Renal pelvis (tissue), 1 donor: ENCODE measurements at regions not wholly inside any gene's neighbourhood (a gene's known extent, or its start where the extent isn't known, plus 50 kb on each side); places are given as distances from the start of the nearest gene placed in this dataset.

ENCODE experiments used
- DNase-seq: peaks from one replicate; pipeline ENCODE4 v3.0.0-alpha.2; 2013

DNA sequence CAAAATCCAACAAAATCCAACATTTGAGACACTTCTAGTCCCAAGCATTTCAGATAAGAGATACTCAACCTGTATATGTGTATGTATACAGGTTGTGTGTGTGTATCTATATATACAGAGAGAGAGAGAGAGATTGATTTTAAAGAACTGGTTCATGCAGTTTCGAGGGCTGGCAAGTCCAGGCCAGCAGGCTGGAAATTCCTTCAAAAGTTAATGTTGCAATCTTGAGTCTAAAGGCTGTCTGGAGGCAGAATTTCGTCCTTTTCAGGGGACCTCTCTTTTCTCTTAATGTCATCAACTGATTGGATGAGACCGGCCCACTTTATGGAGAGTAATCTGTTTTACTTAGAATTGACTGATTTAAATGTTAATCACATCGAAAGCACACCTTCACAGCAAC lies 199.6 kb upstream of the IL12A start:
- DNase-seq, result no peak

DNA sequence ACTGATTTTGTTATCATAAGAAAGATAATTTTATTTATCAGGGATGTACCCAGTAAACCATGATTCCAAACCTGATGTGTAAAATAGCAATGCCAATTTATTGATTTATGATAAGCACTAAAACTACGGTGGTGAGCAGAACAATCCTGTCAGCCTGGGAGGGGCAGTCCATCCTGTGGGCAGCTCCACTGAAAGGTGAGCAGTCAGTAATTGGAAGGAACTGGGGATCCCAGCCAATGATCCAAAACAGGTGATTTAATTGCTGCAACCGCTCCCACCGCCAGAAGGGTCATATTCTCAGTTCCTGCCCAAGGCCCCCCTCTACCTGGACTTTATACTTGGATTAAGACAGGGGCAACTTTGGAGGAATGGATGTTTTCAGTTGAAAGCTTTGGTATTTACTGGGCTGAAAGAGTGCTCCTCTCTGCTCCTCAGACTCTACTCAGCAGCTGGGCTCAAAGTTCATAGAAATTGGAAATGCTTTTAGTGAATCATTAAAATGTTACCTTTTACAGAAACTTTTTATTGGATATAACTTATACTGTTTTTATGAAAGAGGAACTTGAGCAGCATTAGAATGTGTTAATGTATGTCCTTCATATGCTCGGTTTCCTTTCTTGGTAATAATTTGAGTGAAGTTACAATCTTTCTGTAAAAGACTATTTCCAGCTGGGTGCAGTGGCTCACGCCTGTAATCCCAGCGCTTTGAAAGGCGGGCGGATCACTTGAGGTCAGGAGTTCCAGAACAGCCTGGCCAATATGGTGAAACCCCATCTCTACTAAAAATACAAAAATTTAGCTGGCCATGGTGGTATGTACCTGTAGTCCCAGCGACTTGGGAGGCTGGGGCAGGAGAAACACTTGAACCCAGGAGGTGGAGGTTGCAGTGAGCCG lies 198.6 kb upstream of the IL12A start:
- no peak for DNase-seq

DNA sequence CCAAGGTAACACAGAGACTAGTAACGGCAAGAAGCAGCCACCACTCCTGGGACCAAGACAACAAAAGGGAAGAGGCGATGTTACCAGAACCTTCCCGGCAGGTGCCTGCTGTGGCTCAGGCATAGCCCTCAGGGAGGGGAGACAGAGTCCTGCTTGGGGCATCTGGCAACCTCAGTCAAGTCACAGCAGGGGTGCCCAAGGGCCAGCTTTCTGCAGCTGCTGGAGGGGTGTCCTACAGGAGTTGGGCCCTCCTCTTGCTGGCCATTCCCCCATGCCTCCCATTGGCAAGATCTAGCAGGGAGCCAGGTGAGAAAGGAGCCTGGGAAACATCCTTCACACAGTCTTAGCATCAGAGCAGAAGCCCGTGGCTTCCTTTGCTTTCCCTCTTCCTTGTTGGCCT lies 197.3 kb upstream of the IL12A start:
- DNase-seq, result no peak

DNA sequence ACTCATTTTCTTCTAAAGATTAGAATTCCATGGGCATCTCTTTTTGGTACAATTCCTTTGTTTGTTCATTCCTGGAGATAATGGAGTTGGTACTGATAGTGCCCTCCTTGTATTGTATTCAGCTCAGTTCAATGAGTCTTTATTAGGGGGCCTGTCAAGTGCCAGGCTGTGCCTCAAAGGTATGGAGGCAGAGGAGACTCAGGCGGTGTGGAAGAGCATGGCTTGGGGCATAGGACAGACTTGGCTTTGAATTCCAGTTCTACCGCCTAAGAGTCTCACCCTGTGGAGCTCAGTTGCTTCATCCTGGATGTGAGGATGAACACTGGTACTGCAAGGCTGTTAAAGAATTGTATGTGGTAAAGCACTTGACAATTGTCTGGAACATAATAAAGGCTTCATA lies 196.6 kb upstream of the IL12A start:
- no peak for DNase-seq

DNA sequence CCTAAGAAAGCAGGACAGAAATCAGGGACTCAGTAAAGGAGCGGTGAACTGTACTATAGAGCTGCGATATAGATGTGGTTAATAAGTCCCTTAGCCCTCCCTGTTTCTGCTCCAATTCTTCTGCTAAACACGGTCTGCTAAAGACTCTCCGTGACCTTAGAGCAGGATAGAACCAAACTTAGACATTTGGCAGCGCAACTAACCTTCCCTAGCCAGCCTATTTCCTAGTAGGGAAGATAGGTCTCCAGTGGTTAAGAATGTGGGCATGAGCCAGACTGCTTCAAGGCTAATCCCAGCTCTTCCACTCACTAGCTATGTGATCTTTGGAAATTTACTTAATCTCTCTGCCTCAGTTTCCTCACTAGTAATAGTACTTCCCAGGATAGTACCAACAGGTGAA lies 193.6 kb upstream of the IL12A start:
- DNase-seq, result no peak

DNA sequence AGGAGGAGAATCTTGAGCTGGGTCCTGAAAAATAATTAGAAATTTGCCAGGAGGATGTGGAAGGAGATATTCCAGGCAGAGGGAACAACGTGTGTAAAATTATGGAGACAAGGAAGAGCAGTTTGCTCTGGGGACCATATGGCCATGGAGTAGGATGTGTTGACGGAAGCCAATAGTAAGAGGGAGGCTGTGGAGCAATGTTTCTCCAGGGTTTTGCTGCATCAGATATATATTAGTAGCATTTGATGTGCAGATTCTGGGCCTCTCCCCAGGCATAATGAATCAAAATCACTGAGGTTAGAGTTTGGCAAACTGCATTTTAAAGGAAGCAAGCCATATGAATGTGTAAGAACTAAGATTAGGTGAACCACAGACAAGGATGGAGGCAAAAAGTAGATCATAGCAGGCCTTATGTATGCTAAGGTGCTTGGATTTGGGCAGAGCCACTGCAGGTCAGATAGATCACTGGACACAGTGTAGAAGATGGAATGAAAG lies 192.9 kb upstream of the IL12A start:
- DNase-seq, result no peak

DNA sequence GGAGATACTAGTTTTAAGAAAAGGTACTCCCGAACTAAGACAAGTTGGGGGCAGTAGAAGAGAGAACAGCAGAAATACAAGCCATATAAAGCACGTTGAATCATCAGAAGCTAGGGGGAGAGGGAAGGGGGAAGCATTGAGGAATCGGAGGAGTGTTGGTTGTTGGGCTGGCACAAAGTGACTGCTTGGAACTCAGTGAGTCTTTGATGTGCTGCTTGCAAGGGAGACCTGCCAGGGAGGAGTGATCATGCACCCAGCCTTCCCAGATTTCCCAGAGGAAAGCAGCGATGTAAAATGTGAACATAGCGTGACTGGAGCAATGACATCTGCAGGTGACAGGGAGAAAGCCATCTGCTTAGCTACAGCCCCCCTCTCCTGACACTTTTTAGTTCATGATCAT lies 192.4 kb upstream of the IL12A start:
- no peak for DNase-seq

DNA sequence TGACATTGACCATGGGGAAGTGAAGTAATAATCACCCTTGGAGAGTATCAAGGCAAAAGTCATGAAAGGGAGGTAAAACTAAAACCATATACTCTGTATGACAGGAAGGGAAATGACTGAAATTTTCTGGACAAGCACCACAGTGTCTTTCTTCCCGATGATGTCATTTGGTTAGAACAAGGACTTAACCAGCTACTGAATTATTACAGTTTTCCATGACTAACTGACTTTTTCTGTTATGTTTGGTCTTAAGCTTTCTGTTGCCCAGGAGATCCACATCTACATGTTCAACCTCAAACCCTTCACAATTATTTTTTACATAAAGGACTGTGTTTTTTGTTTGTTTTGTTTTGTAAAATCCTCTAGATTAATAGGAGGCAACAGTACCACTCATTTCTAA lies 191.9 kb upstream of the IL12A start:
- DNase-seq, result no peak

DNA sequence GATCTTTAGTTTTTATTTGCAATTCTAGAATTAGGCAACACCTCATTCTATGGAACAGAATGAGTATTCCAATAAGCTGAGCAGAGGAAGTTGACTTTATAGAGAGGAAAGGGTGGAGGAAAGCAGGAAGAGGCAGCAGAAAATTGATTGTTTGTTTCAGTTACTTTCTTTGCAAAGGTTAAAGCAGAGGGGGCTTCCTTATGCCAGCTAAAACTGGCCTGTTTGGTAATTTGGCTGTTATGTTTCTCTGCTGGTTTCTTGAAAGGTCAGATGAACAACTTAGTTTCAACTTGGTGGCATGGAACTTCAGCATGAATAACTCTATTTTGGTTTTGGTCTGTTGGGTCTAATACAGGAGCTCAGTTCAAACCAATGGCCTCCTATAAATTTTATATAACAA lies 190.9 kb upstream of the IL12A start:
- no peak for DNase-seq

DNA sequence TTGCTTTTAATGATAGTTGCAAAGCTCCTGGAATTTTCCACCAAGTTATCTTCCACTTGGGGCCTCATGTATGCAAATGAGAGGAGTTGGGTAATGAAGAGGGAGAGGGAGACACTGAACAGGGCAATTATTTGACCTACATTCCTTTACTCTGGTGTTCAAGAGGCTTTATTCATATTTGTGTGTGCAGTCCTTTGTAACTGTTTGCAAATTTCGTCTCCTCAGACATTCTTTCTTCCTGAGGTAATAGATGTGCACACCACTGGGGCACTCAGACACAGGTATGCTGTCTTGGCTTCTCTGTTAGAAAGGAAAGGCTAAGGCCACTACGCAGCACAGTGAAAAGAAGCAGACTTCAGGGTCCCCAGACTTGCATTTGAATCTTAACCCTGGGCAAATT lies 189.7 kb upstream of the IL12A start:
- DNase-seq, result no peak

DNA sequence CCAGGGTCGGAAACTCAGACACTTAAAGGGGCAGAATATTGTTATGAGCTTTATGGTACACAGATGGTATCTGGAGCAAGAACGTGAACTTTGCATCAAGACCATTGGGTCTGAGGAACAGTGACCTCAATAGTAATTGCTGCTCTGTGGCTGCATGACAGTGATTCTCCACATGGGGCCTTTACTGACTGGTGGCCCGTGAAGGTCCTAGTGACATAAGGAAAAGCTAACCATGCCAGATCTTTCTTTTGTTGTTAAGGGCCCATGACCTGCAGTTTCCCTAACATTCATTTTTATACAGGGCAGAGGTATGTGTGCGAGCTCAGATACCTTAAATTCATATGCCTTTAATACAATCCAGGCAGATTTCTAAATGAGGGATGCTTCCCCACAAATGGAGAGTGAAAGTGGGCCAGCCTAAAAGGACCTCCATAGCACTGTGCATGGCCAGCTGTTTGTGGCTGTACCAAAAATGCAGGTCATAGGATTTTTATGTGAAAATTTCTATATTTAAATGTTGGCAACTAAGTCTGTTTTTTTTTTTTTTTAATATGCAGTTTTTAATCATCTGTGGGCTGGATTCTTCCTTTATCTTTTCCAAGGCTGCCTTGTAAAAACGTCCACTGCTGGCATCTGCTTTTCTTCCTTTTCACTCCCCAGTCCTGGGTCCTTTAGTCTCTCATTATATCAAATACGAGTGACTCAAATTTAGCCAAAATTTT lies 188.0 kb upstream of the IL12A start:
- no peak for DNase-seq

DNA sequence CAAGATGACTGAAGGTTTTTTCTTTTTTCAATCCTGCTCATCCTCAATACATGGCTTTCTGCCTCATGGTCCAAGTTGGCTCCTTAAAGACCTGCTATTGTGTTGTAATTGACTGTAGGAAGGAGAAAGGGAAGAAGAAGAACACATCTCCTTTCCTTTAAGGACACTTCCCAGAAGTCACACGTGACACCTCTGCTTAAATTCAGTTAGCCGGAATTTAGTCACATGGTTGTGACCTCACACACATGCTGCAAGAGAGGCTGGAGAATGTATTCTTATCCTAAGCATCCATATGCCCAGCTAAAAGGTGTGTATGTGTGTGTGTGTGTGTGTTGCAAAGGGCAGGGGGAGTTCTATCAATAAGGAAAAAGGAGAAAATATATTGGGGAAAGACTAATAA lies 185.8 kb upstream of the IL12A start:
- DNase-seq, result no peak

DNA sequence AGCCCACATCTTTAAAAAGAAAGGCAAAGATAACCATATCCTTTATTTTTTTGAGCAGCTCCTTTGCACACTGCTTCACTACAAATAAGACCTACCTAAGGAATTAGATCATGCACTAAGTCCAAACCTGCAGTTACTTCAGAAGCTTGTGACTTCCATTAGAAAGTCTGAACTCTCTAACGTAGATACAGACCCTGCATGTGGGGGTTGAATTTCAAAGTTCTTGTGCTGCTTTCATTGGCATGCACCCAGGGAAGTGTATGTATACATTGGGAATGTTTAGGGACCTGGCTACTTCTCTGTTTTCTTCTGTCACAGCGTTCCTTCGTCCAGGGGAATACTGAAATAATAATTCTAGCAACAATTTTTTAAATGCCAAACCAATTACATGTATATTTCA lies 185.2 kb upstream of the IL12A start:
- DNase-seq, result no peak

DNA sequence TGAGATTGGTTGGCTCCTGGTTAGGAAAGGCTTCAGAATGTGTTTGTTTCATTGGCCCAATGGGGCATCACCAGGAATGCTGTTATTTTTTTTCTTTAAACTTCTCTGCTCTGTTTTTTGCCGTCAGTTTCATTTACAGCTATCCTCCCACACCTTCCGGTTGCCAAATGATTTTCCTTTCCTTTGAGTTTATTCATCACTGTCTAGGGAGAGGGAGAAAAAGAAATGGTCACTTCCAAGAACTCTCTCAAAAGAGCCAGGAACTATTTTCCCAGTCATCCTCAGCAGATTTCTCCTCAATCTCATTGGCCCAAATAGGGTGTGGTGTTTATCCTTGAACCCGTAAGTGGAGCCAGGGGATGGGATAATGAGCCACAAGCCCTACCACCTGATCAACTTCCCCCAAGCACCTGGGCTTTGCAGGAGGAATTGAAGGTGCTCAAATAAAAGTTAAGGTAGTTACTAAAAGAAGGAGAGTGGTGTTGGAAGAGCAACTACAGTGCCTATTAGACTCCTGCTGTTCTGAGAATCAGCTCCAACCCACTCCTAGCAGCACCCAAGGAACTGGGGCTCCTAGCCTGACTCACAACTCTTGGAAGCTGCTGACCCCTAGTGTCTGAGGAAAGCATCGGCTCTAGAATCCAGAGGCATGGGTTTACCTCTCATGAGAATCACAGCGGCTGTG lies 183.8 kb upstream of the IL12A start:
- peak; percentile 79 for DNase-seq

DNA sequence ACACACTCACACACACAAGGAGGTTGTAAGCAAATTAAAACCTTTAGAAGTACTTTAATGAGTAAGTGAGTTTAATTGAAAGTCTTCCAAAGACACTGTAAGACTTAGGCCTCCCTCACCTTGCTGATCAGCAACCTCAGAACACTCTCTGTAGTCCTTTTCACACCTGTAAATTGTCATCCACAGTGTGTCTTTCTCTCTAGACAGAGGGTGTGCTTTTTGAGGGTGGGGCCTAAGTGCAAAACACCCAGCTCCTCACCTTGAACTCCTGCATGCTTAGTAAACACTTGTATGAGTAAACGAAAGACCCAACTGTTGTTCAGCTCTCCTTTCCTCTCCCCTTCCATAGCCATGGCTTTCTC lies 183.2 kb upstream of the IL12A start:
- no peak for DNase-seq

DNA sequence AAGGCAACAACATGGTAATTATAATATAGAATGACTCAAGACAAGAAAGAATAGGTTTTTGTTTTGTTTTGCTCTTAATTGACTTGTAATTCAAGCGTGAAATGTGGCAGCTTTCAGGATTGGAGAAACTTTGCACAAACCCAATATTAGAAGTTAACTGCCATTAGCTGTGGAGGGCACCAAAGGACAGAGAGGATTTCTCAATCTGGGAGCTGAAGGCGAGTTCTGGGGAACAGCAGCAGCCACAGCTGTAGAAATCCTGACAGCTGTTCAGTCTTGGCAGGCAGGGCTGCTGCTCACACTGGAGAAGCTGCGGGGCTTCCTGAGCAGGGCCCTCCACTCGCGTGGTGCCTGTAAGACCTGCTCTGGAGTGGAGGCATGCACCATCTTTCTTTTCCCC lies 182.2 kb upstream of the IL12A start:
- no peak for DNase-seq

DNA sequence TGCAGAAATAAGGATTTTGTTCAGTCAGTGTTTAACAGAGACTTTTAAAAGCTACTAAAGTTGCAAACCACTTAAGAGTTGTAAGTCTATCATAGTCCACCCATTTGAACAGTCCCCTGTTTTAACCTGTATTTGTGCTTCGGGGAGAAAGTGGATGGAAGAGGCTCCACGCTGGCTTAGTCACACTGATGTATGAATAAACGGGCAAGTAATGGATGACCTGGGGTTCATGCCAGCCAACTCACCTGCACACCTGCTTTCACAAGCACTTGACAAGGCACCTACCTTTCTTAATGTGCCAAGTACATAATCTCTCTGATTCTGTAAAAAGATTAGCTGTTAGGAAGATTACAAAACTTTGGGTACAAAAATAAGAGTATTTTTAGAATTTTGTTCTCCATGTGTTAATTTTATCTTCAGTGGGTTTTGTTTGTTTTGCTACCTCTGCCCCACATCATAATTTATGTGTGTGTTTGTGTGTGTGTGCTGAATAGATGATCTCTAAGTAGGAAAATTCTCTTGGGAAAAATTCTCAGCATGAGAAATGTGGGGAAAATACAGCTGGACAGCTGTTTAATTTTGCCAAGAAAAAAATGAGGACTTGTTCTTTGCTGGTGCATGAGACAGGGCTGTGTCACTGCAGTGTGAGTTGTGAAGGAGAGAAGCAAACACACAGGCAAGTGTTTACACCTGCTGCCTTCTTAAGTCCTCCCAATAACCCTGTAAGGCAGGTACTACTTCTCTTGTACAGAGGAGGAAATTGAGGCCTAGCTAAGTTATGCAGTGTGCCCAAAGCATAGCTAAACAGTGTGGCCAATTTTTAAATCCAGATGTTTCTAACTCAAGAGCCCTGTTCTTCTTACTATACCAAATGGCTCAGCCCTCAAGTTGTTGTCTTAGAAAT lies 181.2 kb upstream of the IL12A start:
- DNase-seq, result no peak

DNA sequence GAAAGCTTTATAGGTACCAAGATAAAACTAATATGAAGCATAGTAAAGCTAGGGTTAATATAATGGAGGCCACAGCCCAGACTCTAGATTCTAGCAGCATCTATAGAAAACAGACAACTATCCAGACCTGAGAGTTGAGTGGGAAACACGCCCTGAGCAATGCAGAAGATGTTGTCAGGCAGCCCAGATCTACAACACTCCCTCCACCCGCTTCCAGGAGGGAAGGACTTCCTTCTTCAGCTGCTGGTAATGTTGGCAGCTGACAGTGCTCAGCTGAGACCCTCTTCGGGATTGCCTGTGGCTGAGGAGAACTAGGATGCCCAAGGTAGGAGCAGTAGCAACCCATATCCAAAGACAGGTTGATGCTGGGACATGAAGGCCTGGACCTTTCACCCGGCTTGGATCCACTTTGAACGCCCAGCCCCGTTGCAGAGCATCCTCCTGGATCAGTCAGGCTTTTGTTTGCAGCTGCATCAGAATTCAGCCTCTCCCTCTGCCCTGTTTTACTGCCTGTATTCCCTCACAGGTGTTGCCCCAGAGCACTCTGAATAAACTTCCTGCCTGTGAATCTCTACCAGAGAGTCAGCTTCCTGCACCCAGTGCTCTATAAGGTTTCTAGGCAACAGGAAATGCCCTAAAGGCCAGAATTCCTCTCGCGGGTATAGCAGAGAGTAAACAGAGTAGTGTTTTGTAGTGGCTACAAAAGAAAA lies 174.7 kb upstream of the IL12A start:
- DNase-seq, result no peak

DNA sequence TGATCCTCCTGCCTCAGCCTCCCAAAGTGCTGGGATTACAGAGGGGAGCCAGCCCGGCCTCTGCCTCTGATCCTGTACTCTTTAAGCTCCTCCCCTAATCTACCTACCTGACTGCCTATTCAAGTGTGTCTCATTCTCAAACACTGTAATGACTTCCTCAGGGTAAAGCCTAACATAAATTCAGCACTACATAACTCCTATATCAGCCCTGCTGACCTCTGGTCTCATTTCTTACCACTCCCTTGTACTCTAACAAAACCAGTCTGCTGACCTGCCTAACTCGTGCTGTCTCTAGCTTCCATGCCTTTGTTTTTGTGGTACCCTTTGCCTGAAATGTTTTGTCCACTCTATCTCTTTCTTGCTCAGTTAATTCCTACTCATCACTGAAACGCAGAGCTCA lies 172.1 kb upstream of the IL12A start:
- no peak for DNase-seq

DNA sequence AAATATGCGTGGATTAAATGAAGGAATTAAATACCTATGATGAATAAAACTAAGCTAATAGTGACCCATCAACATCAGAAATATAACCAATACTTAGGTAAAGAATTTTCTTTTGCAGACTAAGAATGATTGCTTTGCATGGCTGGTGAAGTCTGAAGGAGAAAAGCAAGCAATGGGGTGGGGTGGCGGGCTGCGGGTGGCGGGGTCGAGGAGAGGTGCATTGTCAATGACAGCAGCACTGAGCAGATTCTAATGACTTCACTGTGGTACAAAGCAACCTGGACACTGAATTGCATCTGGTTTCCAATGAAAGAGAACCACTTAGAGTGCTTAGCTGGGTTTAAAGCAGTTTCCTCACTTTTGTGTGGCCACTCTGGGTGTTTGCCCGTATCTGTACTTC lies 171.5 kb upstream of the IL12A start:
- no peak for DNase-seq

DNA sequence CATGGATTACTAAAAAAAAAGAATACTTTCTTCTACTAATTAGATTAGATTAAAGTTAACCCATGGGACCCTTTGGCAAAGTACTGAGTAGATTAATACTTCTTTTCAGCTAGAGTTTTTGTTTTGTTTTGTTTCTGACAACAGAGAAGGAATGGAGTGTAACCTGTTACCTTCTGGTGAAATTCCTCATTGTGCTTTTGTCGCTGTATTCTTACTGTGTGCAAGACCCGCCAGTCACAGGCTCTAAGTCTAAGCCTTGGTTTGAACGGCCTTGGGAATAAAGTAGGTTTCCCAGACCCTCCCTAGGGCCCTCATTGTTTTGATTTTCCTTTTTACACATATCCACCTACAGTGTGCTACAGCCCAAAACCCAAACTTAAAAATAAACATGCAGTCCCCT lies 171.1 kb upstream of the IL12A start:
- no peak for DNase-seq
